ENCODE measurements at regions not wholly inside any gene's neighbourhood (a gene's known extent, or its start where the extent isn't known, plus 50 kb on each side); places are given as distances from the start of the nearest gene placed in this dataset.

DNA sequence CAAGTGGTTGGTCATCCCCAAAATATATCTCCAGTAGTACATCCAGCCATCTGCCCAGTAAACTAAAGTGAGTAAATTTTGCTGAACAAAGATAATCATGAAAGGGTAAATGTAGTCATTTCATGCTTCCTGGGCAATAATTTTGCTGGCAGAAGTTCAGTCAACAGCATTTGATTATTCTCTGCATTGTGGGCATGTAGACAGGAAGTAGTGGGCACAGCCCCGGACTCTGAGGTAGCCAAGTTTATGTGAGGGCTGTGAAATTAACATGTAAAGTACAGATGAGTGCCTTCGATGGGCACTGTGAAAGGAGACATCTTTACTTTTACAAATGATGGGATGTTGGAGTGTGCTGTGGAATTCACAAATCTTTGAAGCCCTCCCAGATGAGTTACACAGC, 312.2 kb upstream of the MTNR1B start:
- DNase-seq (ENCODE audit: low spot score) = no peak
- H3K4me3 ChIP-seq = no peak overlapping the region
- TF ChIP-seq ZNF114 (CRISPR knock-in tag; IDR thresholded peaks at IDR 0.05) (no peak), CREB1 (CRISPR knock-in tag; IDR thresholded peaks at IDR 0.05; ENCODE audit: low read depth) (no peak), NANOG (IDR thresholded peaks at IDR 0.05; ENCODE audit: borderline replicate concordance) (no peak), ZNF331 (CRISPR knock-in tag; IDR thresholded peaks at IDR 0.05; ENCODE audit: low read depth) (no peak), STAT1 (IDR thresholded peaks at IDR 0.05; ENCODE audit: unreplicated experiment) (no peak), JUNB (IDR thresholded peaks at IDR 0.05; ENCODE audit: unreplicated experiment) (no peak), EZH2phosphoT487 (IDR thresholded peaks at IDR 0.05; ENCODE audit: unreplicated experiment) (no peak)
- TF ChIP-seq, protein P1, sequence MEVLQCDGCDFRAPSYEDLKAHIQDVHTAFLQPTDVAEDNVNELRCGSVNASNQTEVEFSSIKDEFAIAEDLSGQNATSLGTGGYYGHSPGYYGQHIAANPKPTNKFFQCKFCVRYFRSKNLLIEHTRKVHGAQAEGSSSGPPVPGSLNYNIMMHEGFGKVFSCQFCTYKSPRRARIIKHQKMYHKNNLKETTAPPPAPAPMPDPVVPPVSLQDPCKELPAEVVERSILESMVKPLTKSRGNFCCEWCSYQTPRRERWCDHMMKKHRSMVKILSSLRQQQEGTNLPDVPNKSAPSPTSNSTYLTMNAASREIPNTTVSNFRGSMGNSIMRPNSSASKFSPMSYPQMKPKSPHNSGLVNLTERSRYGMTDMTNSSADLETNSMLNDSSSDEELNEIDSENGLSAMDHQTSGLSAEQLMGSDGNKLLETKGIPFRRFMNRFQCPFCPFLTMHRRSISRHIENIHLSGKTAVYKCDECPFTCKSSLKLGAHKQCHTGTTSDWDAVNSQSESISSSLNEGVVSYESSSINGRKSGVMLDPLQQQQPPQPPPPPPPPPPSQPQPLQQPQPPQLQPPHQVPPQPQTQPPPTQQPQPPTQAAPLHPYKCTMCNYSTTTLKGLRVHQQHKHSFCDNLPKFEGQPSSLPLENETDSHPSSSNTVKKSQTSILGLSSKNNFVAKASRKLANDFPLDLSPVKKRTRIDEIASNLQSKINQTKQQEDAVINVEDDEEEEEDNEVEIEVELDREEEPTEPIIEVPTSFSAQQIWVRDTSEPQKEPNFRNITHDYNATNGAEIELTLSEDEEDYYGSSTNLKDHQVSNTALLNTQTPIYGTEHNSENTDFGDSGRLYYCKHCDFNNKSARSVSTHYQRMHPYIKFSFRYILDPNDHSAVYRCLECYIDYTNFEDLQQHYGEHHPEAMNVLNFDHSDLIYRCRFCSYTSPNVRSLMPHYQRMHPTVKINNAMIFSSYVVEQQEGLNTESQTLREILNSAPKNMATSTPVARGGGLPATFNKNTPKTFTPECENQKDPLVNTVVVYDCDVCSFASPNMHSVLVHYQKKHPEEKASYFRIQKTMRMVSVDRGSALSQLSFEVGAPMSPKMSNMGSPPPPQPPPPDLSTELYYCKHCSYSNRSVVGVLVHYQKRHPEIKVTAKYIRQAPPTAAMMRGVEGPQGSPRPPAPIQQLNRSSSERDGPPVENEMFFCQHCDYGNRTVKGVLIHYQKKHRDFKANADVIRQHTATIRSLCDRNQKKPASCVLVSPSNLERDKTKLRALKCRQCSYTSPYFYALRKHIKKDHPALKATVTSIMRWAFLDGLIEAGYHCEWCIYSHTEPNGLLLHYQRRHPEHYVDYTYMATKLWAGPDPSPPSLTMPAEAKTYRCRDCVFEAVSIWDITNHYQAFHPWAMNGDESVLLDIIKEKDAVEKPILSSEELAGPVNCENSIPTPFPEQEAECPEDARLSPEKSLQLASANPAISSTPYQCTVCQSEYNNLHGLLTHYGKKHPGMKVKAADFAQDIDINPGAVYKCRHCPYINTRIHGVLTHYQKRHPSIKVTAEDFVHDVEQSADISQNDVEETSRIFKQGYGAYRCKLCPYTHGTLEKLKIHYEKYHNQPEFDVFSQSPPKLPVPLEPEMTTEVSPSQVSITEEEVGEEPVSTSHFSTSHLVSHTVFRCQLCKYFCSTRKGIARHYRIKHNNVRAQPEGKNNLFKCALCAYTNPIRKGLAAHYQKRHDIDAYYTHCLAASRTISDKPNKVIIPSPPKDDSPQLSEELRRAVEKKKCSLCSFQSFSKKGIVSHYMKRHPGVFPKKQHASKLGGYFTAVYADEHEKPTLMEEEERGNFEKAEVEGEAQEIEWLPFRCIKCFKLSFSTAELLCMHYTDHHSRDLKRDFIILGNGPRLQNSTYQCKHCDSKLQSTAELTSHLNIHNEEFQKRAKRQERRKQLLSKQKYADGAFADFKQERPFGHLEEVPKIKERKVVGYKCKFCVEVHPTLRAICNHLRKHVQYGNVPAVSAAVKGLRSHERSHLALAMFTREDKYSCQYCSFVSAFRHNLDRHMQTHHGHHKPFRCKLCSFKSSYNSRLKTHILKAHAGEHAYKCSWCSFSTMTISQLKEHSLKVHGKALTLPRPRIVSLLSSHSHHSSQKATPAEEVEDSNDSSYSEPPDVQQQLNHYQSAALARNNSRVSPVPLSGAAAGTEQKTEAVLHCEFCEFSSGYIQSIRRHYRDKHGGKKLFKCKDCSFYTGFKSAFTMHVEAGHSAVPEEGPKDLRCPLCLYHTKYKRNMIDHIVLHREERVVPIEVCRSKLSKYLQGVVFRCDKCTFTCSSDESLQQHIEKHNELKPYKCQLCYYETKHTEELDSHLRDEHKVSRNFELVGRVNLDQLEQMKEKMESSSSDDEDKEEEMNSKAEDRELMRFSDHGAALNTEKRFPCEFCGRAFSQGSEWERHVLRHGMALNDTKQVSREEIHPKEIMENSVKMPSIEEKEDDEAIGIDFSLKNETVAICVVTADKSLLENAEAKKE (CRISPR knock-in tag; IDR thresholded peaks at IDR 0.05) = no peak
- TF ChIP-seq, protein P2, sequence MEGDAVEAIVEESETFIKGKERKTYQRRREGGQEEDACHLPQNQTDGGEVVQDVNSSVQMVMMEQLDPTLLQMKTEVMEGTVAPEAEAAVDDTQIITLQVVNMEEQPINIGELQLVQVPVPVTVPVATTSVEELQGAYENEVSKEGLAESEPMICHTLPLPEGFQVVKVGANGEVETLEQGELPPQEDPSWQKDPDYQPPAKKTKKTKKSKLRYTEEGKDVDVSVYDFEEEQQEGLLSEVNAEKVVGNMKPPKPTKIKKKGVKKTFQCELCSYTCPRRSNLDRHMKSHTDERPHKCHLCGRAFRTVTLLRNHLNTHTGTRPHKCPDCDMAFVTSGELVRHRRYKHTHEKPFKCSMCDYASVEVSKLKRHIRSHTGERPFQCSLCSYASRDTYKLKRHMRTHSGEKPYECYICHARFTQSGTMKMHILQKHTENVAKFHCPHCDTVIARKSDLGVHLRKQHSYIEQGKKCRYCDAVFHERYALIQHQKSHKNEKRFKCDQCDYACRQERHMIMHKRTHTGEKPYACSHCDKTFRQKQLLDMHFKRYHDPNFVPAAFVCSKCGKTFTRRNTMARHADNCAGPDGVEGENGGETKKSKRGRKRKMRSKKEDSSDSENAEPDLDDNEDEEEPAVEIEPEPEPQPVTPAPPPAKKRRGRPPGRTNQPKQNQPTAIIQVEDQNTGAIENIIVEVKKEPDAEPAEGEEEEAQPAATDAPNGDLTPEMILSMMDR (conservative IDR thresholded peaks at IDR 0.05; ENCODE audit: low read depth in 2 of 2) = no peak
- TF ChIP-seq, protein P3, sequence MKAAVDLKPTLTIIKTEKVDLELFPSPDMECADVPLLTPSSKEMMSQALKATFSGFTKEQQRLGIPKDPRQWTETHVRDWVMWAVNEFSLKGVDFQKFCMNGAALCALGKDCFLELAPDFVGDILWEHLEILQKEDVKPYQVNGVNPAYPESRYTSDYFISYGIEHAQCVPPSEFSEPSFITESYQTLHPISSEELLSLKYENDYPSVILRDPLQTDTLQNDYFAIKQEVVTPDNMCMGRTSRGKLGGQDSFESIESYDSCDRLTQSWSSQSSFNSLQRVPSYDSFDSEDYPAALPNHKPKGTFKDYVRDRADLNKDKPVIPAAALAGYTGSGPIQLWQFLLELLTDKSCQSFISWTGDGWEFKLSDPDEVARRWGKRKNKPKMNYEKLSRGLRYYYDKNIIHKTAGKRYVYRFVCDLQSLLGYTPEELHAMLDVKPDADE (IDR thresholded peaks at IDR 0.05) = no peak
- TF ChIP-seq, protein P4, sequence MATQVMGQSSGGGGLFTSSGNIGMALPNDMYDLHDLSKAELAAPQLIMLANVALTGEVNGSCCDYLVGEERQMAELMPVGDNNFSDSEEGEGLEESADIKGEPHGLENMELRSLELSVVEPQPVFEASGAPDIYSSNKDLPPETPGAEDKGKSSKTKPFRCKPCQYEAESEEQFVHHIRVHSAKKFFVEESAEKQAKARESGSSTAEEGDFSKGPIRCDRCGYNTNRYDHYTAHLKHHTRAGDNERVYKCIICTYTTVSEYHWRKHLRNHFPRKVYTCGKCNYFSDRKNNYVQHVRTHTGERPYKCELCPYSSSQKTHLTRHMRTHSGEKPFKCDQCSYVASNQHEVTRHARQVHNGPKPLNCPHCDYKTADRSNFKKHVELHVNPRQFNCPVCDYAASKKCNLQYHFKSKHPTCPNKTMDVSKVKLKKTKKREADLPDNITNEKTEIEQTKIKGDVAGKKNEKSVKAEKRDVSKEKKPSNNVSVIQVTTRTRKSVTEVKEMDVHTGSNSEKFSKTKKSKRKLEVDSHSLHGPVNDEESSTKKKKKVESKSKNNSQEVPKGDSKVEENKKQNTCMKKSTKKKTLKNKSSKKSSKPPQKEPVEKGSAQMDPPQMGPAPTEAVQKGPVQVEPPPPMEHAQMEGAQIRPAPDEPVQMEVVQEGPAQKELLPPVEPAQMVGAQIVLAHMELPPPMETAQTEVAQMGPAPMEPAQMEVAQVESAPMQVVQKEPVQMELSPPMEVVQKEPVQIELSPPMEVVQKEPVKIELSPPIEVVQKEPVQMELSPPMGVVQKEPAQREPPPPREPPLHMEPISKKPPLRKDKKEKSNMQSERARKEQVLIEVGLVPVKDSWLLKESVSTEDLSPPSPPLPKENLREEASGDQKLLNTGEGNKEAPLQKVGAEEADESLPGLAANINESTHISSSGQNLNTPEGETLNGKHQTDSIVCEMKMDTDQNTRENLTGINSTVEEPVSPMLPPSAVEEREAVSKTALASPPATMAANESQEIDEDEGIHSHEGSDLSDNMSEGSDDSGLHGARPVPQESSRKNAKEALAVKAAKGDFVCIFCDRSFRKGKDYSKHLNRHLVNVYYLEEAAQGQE (IDR thresholded peaks at IDR 0.05; ENCODE audit: unreplicated experiment) = no peak
- no peaks in the 10 kb centered on the region for H3K27me3 ChIP-seq (ENCODE audit: insufficient read depth)
- H3K9me2 ChIP-seq (ENCODE audit: insufficient read depth) = peaks cover 11% of the 10 kb centered on the region; the same call in 1 of the 2 replicates
- Mint-ChIP-seq H3K27ac (no peak overlapping the region; the same call in 1 of the 2 replicates), H3K27me3 (ENCODE audit: insufficient read depth, low read depth, poor library complexity) (peaks cover 5% of the 10 kb centered on the region), H3K36me3 (ENCODE audit: low read depth) (no peaks in the 10 kb centered on the region), H3K4me3 (no peak overlapping the region), H3K4me1 (peaks cover under 1% of the 10 kb centered on the region; the same call in 1 of the 3 replicates), H3K9me3 (no peaks in the 10 kb centered on the region)
- H3K4me2 ChIP-seq = no peak overlapping the region
- no peak overlapping the region for H2AFZ ChIP-seq
- no peak for ATAC-seq
- H3K4me1 ChIP-seq (ENCODE audit: insufficient read depth) = no peaks in the 10 kb centered on the region
- H3F3A ChIP-seq (replicated peaks; ENCODE audit: low read depth) = no peaks in the 10 kb centered on the region
- H3K27ac ChIP-seq (ENCODE audit: low read depth) = no peak overlapping the region
- no peaks in the 10 kb centered on the region for H3K36me3 ChIP-seq (ENCODE audit: insufficient read depth)
- no peaks in the 10 kb centered on the region for H3K79me2 ChIP-seq (replicated peaks; ENCODE audit: insufficient read depth)
- H4K20me1 ChIP-seq (replicated peaks; ENCODE audit: insufficient read depth) = no peaks in the 10 kb centered on the region

Data from GM23338 (cell line).